Lower leg skin (tissue), 4 donors: ENCODE measurements at regions not wholly inside any gene's neighbourhood (a gene's known extent, or its start where the extent isn't known, plus 50 kb on each side); places are given as distances from the start of the nearest gene placed in this dataset.
"Not testable (repeated sequence)": the region's sequence is repeated elsewhere in the genome, so short reads cannot be mapped to it uniquely, and the experiment has no call there.

Experiments
- DNase-seq, 2 donors: peaks; one replicate each; pipeline ENCODE4 v3.0.0-alpha.2; 2019; ENCODE audit warnings: low spot score in 2 of 2
- H3K4me3 ChIP-seq: fragments of 200-600 bp; sonication (generic); 2 replicates; pipeline ENCODE4 v1.5.1; 2017; ENCODE audit warnings: mild to moderate bottlenecking, low read depth; ENCODE audit not compliant: poor library complexity, severe bottlenecking
- CTCF ChIP-seq, 3 donors: fragments of 450-650 bp; IDR thresholded peaks; one replicate each; pipeline ENCODE4 v1.5.1; 2016; ENCODE audit warnings: antibody characterized with exemption in 3 of 3, mild to moderate bottlenecking in 3 of 3, moderate library complexity in 2 of 3
- POLR2A ChIP-seq, 2 donors: fragments of 450-650 bp; IDR thresholded peaks; one replicate each; pipeline ENCODE4 v1.6.1; 2016 to 2017; ENCODE audit warnings: antibody characterized with exemption in 2 of 2, mild to moderate bottlenecking in 1 of 2, moderate library complexity in 1 of 2
- WGBS, 2 donors: methylation state at CpG; one replicate each; pipeline ENCODE4 v1.1.5; 2018; 5-methylcytosine and 5-hydroxymethylcytosine counted together
- intact Hi-C: fragments of 100-400 bp; cut with DNase I; formaldehyde crosslinking; loops from one replicate; pipeline ENCODE4 v1.15.0; 2023; ENCODE audit warnings: low total_unique reads

- WGBS, 2 donors: 49 to 50% methylated on average over 7 to 8 of the region's 8 CpGs
- no peak for DNase-seq
- no peak overlapping the region for H3K4me3 ChIP-seq
- TF ChIP-seq CTCF (IDR thresholded peaks at IDR 0.05) (no peak), POLR2A (IDR thresholded peaks at IDR 0.05) (no peak)
- intact Hi-C loops: no loop called here
These were observed 110.7 kb downstream of the GNL3L start for GRCh38 chrX:54640736-54641135.

- TF ChIP-seq POLR2A (IDR thresholded peaks at IDR 0.05) (no peak), CTCF (IDR thresholded peaks at IDR 0.05) (no peak)
- no peak for DNase-seq
- intact Hi-C loops: no loop called here
These were observed 111.5 kb downstream of the GNL3L start for GRCh38 chrX:54641530-54641929.

DNA sequence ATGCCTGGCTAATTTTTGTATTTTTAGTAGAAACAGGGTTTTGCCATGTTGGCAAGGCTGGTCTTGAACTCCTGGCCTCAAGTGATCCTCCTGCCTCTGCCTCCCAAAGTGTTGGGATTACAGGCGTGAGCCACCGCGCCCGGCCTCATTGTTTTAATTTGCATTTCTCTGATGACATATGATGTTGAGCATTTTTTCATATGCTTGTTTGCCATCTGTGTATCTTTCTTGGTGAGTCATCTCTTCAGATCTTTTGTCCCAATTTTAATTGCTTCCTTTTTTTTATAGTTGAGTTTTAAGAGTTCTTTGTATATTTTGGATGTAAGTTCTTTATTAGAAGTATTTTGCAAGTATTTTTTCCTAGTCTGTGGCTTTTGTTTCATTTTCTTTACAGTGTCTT is 117.6 kb downstream of the GNL3L start:
- DNase-seq, H3K4me3 ChIP-seq, intact Hi-C loops: not testable (repeated sequence)
- 70 to 79% methylated on average over 4 of the region's 4 CpGs for WGBS, 2 donors

More at GRCh38 chrX:54641530-54641929, 111.5 kb downstream of the GNL3L start:
- no peak overlapping the region for H3K4me3 ChIP-seq

- no peak for DNase-seq
- no peak for TF ChIP-seq CTCF (IDR thresholded peaks at IDR 0.05)
- TF ChIP-seq POLR2A (IDR thresholded peaks at IDR 0.05): no peak
- WGBS, 2 donors: 75 to 80% methylated on average over 2 of the region's 2 CpGs
- intact Hi-C loops: no loop called here
- H3K4me3 ChIP-seq: no peak overlapping the region
These were observed 129.5 kb downstream of the GNL3L start for GRCh38 chrX:54659547-54659946.

DNA sequence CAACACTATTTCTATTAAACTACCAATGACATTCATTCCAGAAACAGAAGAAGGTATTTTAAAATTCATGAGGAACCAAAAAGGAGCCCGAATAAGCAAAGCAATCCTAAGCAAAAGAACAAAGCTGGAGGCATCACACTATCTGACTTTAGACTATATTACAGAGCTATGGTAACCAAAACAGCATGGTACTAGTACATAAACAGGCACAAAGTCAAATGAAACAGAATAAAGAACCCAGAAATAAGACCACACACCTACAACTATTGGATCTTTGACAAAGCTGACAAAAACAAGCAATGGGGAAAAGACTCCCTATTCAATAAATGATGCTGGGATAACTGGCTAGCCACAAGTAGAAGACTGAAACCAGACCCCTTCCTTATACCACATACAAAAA is 122.3 kb downstream of the ITIH6 start:
- TF ChIP-seq CTCF (IDR thresholded peaks at IDR 0.05) (no peak), POLR2A (IDR thresholded peaks at IDR 0.05) (no peak)
- DNase-seq: no peak
- no peak overlapping the region for H3K4me3 ChIP-seq
- WGBS, 2 donors: 47 to 61% methylated on average over 1 of the region's 1 CpG
- intact Hi-C loops: no loop called here

GRCh38 chrX:54695231-54695630 is 102.8 kb downstream of the ITIH6 start:
- WGBS, 2 donors: 35 to 78% methylated on average over 2 of the region's 2 CpGs
- intact Hi-C loops: no loop called here
- DNase-seq: no peak
- TF ChIP-seq POLR2A (IDR thresholded peaks at IDR 0.05): no peak
- TF ChIP-seq CTCF (IDR thresholded peaks at IDR 0.05): no peak
- H3K4me3 ChIP-seq: no peak overlapping the region
